GM12878 (cell line): ENCODE measurements at regions not wholly inside any gene's neighbourhood (a gene's known extent, or its start where the extent isn't known, plus 50 kb on each side); places are given as distances from the start of the nearest gene placed in this dataset.

Experiments
- ATAC-seq: fragments of 200-7000 bp; cut with Tn5 transposase; 3 replicates; pipeline ENCODE4 v1.9.1; 2020; ENCODE audit warnings: mild to moderate bottlenecking, moderate library complexity
- BruUV-seq: library from RNA; stranded (reverse); fragments of 400-500 nt; replicated peaks from 2 replicates; lab custom pipeline; 2021; lab: Mats Ljungman, UMichigan
- CTCF ChIA-PET: fragments of 300-600 bp; sonication (Branson Sonifier 250); formaldehyde crosslinking; extraction: SDS; loops from one replicate; lab custom pipeline; 2021; ENCODE audit warnings: inconsistent platforms; lab: Yijun Ruan, JAX
- POLR2A ChIA-PET: fragments of 350-600 bp; formaldehyde crosslinking; extraction: SDS; loops from one replicate; lab custom pipeline; 2021; ENCODE audit warnings: inconsistent platforms; lab: Charles Lee
- RAD21 ChIA-PET: fragments of 300-600 bp; sonication (Branson Sonifier 250); formaldehyde crosslinking; loops from one replicate; lab custom pipeline; 2023; ENCODE audit warnings: antibody characterized with exemption; ENCODE audit not compliant: unreplicated experiment; lab: Charles Lee
- SMC1A ChIA-PET: fragments of 300-600 bp; sonication (Branson Sonifier 250); formaldehyde crosslinking; loops from one replicate; lab custom pipeline; 2023; ENCODE audit not compliant: unreplicated experiment, uncharacterized antibody; lab: Charles Lee
- DNase-seq: peaks from one replicate; pipeline ENCODE4 v3.0.0-alpha.2; 2011; ENCODE audit warnings: low read depth, low spot score
- FAIRE-seq: peaks from 3 replicates; lab custom pipeline; 2011; peaks lifted over from hg19 to GRCh38; lab: Jason Lieb, UNC
- H2AFZ ChIP-seq: 2 replicates; pipeline ENCODE4 v1.6.0; 2011; ENCODE audit warnings: low read depth, low read length, control low read depth; ENCODE audit not compliant: control insufficient read depth
- H3K27ac ChIP-seq: 2 replicates; pipeline ENCODE4 v1.5.1; 2011; ENCODE audit warnings: control low read depth; ENCODE audit not compliant: control insufficient read depth, insufficient read depth
- H3K27me3 ChIP-seq, 2 experiments: replicated peaks in 1 of 2; 2 replicates each; pipeline versions ENCODE4 v1.6.0 to v1.6.1; 2011; ENCODE audit warnings: low read length in 1 of 2; ENCODE audit not compliant: control insufficient read depth in 2 of 2, insufficient read depth in 2 of 2
- H3K36me3 ChIP-seq, 2 experiments: 2 replicates each; pipeline ENCODE4 v1.5.1; 2011; ENCODE audit warnings: low read length in 1 of 2; ENCODE audit not compliant: control insufficient read depth in 2 of 2, insufficient read depth in 2 of 2
- H3K4me1 ChIP-seq: 2 replicates; pipeline ENCODE4 v1.6.1; 2011; ENCODE audit warnings: mild to moderate bottlenecking, low read length, moderate library complexity, mixed read lengths; ENCODE audit not compliant: control insufficient read depth, insufficient read depth
- H3K4me2 ChIP-seq: 2 replicates; pipeline ENCODE4 v1.6.0; 2011; ENCODE audit warnings: control low read depth; ENCODE audit not compliant: control insufficient read depth, insufficient read depth
- H3K4me3 ChIP-seq: fragments of 200-600 bp; sonication (generic); 2 replicates; pipeline ENCODE4 v1.5.1; 2016
- H3K79me2 ChIP-seq: 2 replicates; pipeline ENCODE4 v1.6.0; 2011; ENCODE audit warnings: low read length; ENCODE audit not compliant: control insufficient read depth, insufficient read depth
- H3K9ac ChIP-seq: 2 replicates; pipeline ENCODE4 v1.8.0; 2011; ENCODE audit warnings: low read length, control low read depth, mixed read lengths; ENCODE audit not compliant: control insufficient read depth, insufficient read depth
- H3K9me3 ChIP-seq: replicated peaks from 3 replicates; pipeline ENCODE4 v1.5.1; 2011; ENCODE audit warnings: mild to moderate bottlenecking, low read length; ENCODE audit not compliant: control insufficient read depth, insufficient read depth
- H4K20me1 ChIP-seq: 2 replicates; pipeline ENCODE4 v1.6.0; 2011; ENCODE audit not compliant: control insufficient read depth, insufficient read depth
- CHD1 ChIP-seq: IDR thresholded peaks from 2 replicates; pipeline ENCODE4 v1.6.1; 2012; ENCODE audit warnings: low read depth, low read length, improper control_type of control experiment
- CUX1 ChIP-seq: IDR thresholded peaks from 2 replicates; pipeline ENCODE4 v1.6.1; 2012; ENCODE audit warnings: improper control_type of control experiment, low read depth, low read length; ENCODE audit not compliant: insufficient replicate concordance
- E4F1 ChIP-seq: fragments of 450-650 bp; IDR thresholded peaks from 2 replicates; pipeline ENCODE4 v1.6.1; 2018; ENCODE audit warnings: borderline replicate concordance, mild to moderate bottlenecking; ENCODE audit not compliant: partially characterized antibody
- FOXK2 ChIP-seq: fragments of 450-650 bp; IDR thresholded peaks from 2 replicates; pipeline ENCODE4 v1.6.1; 2017; ENCODE audit warnings: mild to moderate bottlenecking, moderate library complexity
- IKZF2 ChIP-seq, 2 experiments: fragments of 450-650 bp; IDR thresholded peaks; 2 replicates each; pipeline ENCODE4 v1.6.1; 2017; ENCODE audit warnings: mild to moderate bottlenecking in 2 of 2, moderate library complexity in 2 of 2
- MEF2B ChIP-seq: fragments of 450-650 bp; IDR thresholded peaks from 2 replicates; pipeline ENCODE4 v1.6.1; 2018; ENCODE audit warnings: mild to moderate bottlenecking, moderate library complexity; ENCODE audit not compliant: partially characterized antibody, poor library complexity, severe bottlenecking
- RCOR1 ChIP-seq: conservative IDR thresholded peaks from 2 replicates; pipeline ENCODE4 v1.6.1; 2012; ENCODE audit warnings: low read depth, low read length, improper control_type of control experiment
- STAT3 ChIP-seq: IDR thresholded peaks from 2 replicates; pipeline ENCODE4 v1.6.1; 2011; ENCODE audit warnings: low read depth, low read length, improper control_type of control experiment
- ZBTB11 ChIP-seq: fragments of 450-650 bp; formaldehyde crosslinking; IDR thresholded peaks from 2 replicates; pipeline ENCODE4 v1.5.0; 2022; ENCODE audit warnings: mild to moderate bottlenecking, missing genetic modification characterization
- WGBS: methylation state at CpG from one replicate; pipeline ENCODE4 v1.1.6; 2016; ENCODE audit warnings: low lambda C conversion rate; ENCODE audit not compliant: insufficient replicate concordance, insufficient coverage; ENCODE audit errors: missing lambda C conversion rate; 5-methylcytosine and 5-hydroxymethylcytosine counted together
- in situ Hi-C: fragments of 300-500 bp; cut with MboI; formaldehyde crosslinking; loops from 9 replicates; pipeline ENCODE4 v1.14.3; 2018; ENCODE audit warnings: mixed read lengths
- intact Hi-C: fragments of 100-400 bp; cut with micrococcal nuclease; formaldehyde crosslinking; loops from one replicate; pipeline ENCODE4 v1.14.2; 2022; ENCODE audit not compliant: unreplicated experiment

DNA sequence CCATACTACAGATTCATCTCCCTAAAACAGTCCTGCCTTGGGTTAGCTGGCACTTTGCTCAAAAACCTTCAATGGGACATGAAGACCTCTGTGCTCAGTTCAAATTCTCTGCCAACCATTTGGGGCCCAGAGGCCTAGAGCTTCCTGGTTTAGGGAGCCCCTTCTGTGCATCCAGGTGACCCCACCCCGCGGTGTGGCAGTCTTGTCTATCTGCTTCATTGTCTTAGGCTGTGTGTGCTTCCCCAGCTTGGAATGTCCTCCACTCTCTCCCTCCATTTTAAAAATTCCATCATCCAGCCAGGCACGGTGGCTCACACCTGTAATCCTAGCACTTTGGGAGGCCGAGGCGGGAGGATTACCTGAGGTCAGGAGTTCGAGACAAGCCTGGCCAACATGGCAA lies 99.0 kb upstream of the NEO1 start:
- Histone ChIP-seq H3K36me3 (no peaks in the 10 kb centered on the region), H3K27me3 (no peaks in the 10 kb centered on the region; a peak in 1 of 4 replicates), H2AFZ (no peak overlapping the region)
- DNase-seq (no peak), FAIRE-seq (no peak)
- 41% methylated on average over 6 of the region's 6 CpGs for WGBS
- in situ Hi-C loops = no loop called here
- RAD21 ChIA-PET = no interaction called here
- SMC1A ChIA-PET = interaction anchor here (1.5 kb wide), 1 partner anchor 14 kb away, joined by 3 read pairs; no protein-coding TSS in a partner anchor
- POLR2A ChIA-PET = interaction anchor here (0.5 to 0.7 kb wide), 2 partner anchors 36 to 1423 kb away, joined by 4 to 6 read pairs; no protein-coding TSS in a partner anchor
- CTCF ChIA-PET = interaction anchor here (1.7 kb wide), 1 partner anchor 231 kb away, joined by 6 read pairs; no protein-coding TSS in a partner anchor
- TF ChIP-seq STAT3 = no peak
- no peak for TF ChIP-seq CHD1
- no peak for TF ChIP-seq FOXK2
- TF ChIP-seq E4F1 = no peak
- TF ChIP-seq IKZF2 (IDR thresholded peaks at IDR 0.05) = no peak
- TF ChIP-seq CUX1 = no peak
- no peak for TF ChIP-seq RCOR1
- TF ChIP-seq MEF2B = no peak
- TF ChIP-seq ZBTB11 (CRISPR knock-in tag) = no peak
- TF ChIP-seq, all 136 proteins: peak for 0
- H3K4me2 ChIP-seq = no peak overlapping the region
- no peak overlapping the region for H3K4me3 ChIP-seq
- intact Hi-C loops = no loop called here
- no peak overlapping the region for H3K27ac ChIP-seq
- no peaks in the 10 kb centered on the region for H3K79me2 ChIP-seq
- ATAC-seq = no peak
- H3K4me1 ChIP-seq = no peaks in the 10 kb centered on the region
- H3K9me3 ChIP-seq = no peaks in the 10 kb centered on the region
- no TSS peak for BruUV-seq
- H3K9ac ChIP-seq = no peak overlapping the region
- H4K20me1 ChIP-seq = no peaks in the 10 kb centered on the region
